ENCODE measurements at regions not wholly inside any gene's neighbourhood (a gene's known extent, or its start where the extent isn't known, plus 50 kb on each side); places are given as distances from the start of the nearest gene placed in this dataset.

DNA sequence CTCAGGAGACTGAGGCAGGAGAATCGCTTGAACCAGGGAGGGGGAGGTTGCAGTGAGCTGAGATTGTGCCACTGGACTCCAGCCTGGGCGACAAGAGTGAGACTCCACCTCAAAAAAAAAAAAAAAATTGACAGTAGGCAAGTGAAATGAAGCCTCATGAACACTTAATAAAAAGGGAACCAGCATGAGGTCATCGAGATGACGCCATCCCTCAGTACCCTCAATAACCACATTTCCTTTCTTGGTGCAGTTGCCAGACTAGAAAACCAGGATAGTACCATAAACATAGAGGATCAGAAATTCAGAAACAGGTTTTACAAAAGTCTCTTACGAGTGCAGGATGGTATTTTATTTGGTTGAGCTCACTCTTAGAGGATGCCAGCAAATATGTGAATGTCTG lies 584.1 kb downstream of the MAFB start:
- TF ChIP-seq, protein P1, sequence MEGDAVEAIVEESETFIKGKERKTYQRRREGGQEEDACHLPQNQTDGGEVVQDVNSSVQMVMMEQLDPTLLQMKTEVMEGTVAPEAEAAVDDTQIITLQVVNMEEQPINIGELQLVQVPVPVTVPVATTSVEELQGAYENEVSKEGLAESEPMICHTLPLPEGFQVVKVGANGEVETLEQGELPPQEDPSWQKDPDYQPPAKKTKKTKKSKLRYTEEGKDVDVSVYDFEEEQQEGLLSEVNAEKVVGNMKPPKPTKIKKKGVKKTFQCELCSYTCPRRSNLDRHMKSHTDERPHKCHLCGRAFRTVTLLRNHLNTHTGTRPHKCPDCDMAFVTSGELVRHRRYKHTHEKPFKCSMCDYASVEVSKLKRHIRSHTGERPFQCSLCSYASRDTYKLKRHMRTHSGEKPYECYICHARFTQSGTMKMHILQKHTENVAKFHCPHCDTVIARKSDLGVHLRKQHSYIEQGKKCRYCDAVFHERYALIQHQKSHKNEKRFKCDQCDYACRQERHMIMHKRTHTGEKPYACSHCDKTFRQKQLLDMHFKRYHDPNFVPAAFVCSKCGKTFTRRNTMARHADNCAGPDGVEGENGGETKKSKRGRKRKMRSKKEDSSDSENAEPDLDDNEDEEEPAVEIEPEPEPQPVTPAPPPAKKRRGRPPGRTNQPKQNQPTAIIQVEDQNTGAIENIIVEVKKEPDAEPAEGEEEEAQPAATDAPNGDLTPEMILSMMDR (IDR thresholded peaks at IDR 0.05; ENCODE audit: insufficient read depth, low read length, poor library complexity, severe bottlenecking): no peak
- no peak for TF ChIP-seq EZH2phosphoT487 (conservative IDR thresholded peaks at IDR 0.05; ENCODE audit: low read length)

All from SU-DHL-6 (cell line).